ENCODE measurements at regions not wholly inside any gene's neighbourhood (a gene's known extent, or its start where the extent isn't known, plus 50 kb on each side); places are given as distances from the start of the nearest gene placed in this dataset.

- TF ChIP-seq ATF2 (tag by site-specific recombination; IDR thresholded peaks at IDR 0.05; ENCODE audit: low read depth) (no peak), ZXDB (tag by site-specific recombination; IDR thresholded peaks at IDR 0.05) (no peak), ZNF518A (tag by site-specific recombination; conservative IDR thresholded peaks at IDR 0.05; ENCODE audit: low read depth) (no peak), ZNF133 (tag by site-specific recombination; IDR thresholded peaks at IDR 0.05) (no peak), ZNF10 (tag by site-specific recombination; IDR thresholded peaks at IDR 0.05) (no peak), ZNF670 (tag by site-specific recombination; IDR thresholded peaks at IDR 0.05; ENCODE audit: low read depth) (no peak), ZNF239 (tag by site-specific recombination; IDR thresholded peaks at IDR 0.05) (no peak)
Observed at GRCh38 chr13:34733721-34734120, 208.3 kb upstream of the NBEA start (continued).

DNA sequence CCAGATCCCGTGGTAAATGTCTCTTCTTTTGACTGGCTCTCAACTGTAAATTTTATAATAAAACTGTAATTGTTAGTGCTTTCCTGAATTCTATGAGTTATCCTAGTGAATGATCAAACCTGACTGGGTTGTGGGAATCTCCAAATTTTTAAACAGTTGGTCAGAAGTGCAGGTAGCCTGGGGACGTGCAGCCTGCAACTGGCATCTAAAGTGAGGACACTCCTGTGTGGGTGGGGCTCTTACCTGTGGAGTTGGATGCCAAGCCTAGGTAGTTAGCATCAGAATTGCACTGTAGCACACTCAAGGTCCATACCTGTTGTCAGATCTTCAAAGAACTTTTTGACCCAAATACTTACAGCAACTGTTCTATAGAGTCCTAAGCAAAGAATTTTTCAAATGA lies 207.1 kb upstream of the NBEA start:
- TF ChIP-seq SETDB1 (IDR thresholded peaks at IDR 0.05; ENCODE audit: insufficient read length, low read length) (no peak), SALL2 (tag by site-specific recombination; IDR thresholded peaks at IDR 0.05; ENCODE audit: borderline replicate concordance) (no peak), ZFHX2 (tag by site-specific recombination; conservative IDR thresholded peaks at IDR 0.05) (no peak), ATF2 (tag by site-specific recombination; IDR thresholded peaks at IDR 0.05; ENCODE audit: low read depth) (no peak), ZNF549 (tag by site-specific recombination; IDR thresholded peaks at IDR 0.05) (no peak), ZFP41 (tag by site-specific recombination; IDR thresholded peaks at IDR 0.05; ENCODE audit: borderline replicate concordance) (no peak), REST (tag by site-specific recombination; IDR thresholded peaks at IDR 0.05) (no peak), TSHZ1 (tag by site-specific recombination; IDR thresholded peaks at IDR 0.05; ENCODE audit: borderline replicate concordance) (no peak)
- Histone ChIP-seq H3K4me1 (ENCODE audit: control insufficient read depth, insufficient read depth, low read length) (no peaks in the 10 kb centered on the region), H3K27ac (ENCODE audit: extremely low read depth, low read depth, low read length) (no peak overlapping the region), H3K36me3 (ENCODE audit: control insufficient read depth in 2 of 2, insufficient read depth in 1 of 2, low read length in 2 of 2) (no peaks in the 10 kb centered on the region), H3K9me3 (ENCODE audit: control insufficient read depth, insufficient read depth, low read depth, low read length) (no peaks in the 10 kb centered on the region), H3K4me3 (ENCODE audit: low read depth, low read length) (no peak overlapping the region)
- POLR2A ChIA-PET, result no interaction called here
- CTCF ChIA-PET, result interaction anchor here (0.8 kb wide), 1 partner anchor 15 kb away, joined by 6 read pairs; no protein-coding TSS in a partner anchor
